ENCODE measurements at regions not wholly inside any gene's neighbourhood (a gene's known extent, or its start where the extent isn't known, plus 50 kb on each side); places are given as distances from the start of the nearest gene placed in this dataset.

DNA sequence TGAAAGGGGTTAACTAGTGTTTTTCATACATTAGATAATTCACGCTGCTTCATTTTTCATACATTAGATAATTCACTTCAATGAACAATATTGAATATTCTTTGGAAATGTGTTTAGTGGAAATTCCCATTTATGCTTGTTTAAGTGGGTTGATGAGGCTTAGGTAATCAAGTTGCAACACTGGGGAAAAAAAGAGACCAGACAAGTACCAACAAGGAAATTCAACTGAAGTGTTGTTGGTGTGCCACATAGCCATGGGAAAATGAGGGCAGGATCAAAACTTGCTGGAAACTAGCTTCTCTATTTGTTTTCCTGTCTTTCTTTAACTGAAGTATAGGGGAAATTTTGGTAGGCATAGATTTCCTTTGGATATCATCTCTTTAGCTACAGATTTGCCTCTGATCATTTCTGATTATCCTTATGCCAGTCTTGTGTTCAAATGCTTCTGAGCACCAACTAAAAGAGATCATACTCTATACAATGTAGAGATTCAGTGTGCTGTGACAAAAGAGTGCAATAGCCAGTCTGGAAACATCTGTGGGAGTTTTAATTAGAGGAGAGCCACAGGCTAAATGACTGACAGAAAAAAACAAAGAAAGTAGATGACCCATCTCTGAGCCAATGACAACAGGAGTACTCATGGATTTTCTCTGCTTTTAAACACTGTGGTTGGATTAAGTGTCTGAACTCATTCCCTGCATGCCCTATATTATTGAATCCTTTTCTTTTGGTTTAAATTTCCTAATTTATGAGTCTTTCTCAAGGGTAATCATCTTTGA, 67.6 kb upstream of the CTSC start:
- no peak for DNase-seq

DNA sequence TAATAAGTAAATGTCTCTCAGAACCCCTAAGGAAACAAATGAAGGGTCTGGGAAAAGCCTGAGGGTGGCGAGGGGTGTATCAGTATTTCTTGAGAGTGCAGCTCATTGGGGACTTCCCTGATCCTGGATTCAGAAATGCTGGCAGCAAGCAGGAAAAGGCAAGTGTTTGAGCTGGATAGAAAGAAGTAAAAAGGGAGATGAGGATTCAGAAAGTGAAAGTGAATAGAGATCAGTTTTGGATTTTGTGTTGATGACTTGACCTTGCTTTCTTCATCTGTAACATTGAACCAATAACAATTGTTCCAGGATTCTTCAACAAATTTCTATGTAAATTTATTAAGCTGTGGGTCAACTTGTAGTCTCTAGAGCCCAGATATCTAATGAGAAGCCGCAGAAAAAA, 66.9 kb upstream of the CTSC start:
- no peak for DNase-seq

DNA sequence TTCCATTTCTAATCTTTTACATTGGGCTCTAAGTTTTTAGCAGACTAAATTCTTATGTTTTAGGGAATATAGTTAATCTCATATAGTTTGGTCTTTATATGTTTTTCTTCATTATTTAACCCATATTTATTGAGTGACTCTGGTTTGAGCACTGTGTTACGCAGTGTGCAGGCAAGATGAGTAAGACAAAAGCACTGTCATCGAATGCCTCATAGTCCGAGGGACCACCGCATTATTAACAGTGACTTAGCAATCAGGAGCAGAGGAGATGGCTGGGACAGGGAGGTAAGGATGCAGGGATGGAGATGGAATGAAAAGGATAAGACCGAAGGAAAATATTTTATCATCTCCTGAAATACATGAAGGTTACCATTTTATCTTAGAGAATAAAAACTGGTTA, 65.2 kb upstream of the CTSC start:
- no peak for DNase-seq

DNA sequence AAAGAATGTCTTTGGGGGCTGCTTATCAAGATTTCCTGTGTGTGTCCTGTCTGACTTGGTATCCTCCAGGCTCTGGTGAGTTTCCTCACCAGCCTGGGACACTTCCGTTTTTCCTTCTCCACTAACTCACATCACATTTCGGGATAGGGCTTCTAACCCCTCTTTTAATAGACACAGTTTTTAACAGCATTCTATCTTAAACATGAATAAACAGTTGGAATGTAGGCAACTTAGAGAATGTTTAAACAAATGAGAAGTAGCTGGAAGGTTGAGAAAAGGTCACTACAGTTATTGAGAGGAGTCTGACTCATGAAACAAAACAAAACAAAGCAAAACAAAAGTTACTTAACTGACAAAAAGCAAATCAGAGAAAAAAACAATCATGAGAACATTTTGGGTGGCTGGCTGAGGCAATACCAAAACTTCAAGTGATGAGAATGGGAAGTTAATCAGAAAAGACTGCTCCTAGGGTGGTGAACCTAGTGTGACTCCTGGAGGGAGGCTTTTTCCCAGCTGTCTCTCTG, 64.7 kb upstream of the CTSC start:
- no peak for DNase-seq

DNA sequence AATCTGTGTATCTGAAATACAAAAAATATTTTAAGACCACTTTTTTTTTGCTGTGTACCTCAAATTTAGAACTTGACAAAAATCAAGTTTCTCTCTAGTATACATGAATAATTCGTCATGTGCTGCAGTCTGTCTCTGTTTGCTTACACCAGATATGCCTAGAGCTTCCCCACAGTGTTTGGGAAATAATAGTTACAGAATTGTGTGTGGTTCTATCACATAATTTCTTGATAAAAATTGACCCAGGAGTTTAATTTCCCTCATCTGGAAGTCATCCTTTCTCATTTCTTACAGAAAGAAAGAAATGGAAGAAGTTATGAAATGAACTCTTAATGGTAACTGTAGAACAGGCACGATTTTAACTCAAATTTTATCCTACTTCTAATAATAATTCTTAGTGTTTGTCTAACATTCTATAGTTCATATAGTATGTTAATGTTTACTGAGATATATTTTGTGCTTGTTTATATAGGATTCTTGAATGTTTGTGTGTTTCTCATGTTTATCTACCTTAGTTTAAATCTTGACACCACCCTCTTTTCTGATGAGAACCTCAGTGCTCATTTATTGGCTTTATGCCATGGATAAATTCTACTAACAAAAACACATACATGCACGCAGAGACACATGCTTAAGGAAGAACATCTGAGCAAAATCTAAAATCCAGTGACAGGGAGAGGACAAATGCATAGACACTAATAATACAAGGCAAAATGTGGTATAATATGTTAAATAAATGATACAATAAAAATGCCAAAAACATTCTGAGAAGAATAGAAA, 61.4 kb upstream of the CTSC start:
- DNase-seq: no peak

DNA sequence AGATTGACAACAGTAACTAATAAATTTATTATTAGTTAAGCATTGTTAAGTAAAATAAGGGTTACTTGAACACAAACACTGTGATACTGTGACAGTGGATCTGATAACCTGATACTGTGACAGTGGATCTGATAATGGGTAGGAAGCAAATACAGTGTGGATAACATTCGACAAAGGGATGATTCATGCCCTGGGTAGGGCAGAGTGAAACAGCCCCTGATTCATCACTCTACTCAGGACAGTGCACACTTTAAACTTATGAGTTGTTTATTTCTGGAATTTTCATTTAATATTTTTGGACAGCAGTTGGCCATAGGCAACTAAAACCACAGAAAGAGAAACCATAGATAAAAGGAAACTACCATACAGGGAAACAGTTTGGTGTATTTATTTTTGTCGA, 60.8 kb upstream of the CTSC start:
- DNase-seq: no peak

DNA sequence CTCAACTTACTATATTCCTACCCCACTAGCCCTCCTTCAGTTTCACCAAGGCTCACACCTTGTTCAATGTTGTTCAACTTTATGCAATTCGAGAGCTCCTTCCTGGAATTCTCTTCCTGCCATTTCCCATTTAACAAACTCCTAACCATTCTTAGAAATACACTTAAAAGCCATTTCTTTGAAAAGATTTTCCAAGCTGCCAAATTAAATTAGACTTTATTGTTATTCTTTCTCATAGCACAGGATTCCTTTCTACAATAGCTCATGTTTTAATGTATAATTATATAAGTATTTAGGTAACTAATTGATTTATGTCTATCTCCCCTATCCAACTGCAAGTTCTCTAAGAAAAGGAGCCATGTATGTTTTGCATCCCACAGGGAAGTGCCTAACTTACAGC, 52.7 kb upstream of the CTSC start:
- no peak for DNase-seq

DNA sequence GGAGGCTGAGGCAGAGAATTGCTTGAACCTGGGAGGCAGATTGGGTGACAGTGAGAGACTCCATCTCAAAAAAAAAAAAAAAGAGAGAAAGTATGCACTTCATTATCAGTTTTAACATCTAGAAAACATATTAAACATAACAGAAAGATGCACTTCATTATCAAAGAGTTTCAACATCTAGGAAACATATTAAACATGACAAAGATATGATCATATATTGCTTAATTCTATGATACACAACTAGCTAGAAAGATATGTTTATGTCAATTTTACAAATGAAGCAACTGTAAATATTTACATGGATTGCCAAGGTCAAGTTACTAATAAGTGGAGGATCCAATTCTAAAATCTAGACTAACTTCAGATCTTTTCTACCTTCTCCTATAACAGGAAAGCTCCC, 50.4 kb upstream of the CTSC start:
- DNase-seq: no peak

All from midbrain (tissue), 1 donor.